ENCODE measurements at regions not wholly inside any gene's neighbourhood (a gene's known extent, or its start where the extent isn't known, plus 50 kb on each side); places are given as distances from the start of the nearest gene placed in this dataset.

- TF ChIP-seq CTCF (IDR thresholded peaks at IDR 0.05; ENCODE audit: control insufficient read depth, insufficient read depth, low read depth, low read length, missing control alignments), result no peak
- H3K4me3 ChIP-seq (ENCODE audit: control insufficient read depth, low read depth, low read length), result no peak overlapping the region
- DNase-seq (ENCODE audit: low read depth), result no peak
These were observed 254.7 kb upstream of the OBI1 start for GRCh38 chr13:78913656-78914055.

DNA sequence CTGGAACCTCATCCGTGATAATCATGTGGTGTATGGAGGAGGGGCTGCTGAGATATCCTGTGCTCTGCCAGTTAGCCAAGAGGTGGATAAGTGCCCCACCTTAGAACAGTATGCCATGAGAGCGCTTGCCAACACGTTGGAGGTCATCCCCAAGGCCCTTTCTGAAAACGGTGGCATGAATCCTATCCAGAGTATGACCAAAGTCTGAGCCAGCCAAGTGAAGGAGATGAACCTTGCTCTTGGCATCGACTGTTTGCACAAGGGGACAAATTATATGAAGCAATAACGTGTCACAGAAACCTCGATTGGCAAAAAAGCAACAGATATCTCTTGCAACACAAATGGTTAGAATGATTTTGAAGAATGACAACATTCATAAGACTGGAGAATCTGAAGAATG, 251.2 kb upstream of the OBI1 start:
- H3K4me3 ChIP-seq (ENCODE audit: control insufficient read depth, low read depth, low read length), result no peak overlapping the region
- TF ChIP-seq CTCF (IDR thresholded peaks at IDR 0.05; ENCODE audit: control insufficient read depth, insufficient read depth, low read depth, low read length, missing control alignments), result no peak
- no peak for DNase-seq (ENCODE audit: low read depth)

DNA sequence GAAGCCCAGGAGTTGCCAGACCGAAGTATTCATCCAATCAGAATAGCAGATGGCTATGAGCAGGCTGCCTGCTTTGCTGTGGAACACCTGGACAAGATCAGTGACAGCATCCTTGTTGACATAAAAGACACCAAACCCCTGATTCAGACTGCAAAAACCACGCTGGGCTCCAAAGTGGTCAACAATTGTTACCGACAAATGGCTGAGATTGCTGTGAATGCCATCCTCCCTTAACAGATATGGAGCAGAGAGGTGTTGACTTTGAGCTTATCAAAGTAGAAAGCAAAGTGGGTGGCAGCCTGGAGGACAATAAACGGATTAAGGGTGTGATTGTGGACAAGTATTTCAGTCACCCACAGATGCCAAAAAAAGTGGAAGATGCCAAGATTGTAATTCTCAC, 250.3 kb upstream of the OBI1 start:
- no peak overlapping the region for H3K4me3 ChIP-seq (ENCODE audit: control insufficient read depth, low read depth, low read length)
- DNase-seq (ENCODE audit: low read depth), result no peak
- TF ChIP-seq CTCF (IDR thresholded peaks at IDR 0.05; ENCODE audit: control insufficient read depth, insufficient read depth, low read depth, low read length, missing control alignments), result no peak

GRCh38 chr13:78907006-78907405, 248.1 kb upstream of the OBI1 start:
- H3K4me3 ChIP-seq (ENCODE audit: control insufficient read depth, low read depth, low read length), result no peak overlapping the region
- DNase-seq (ENCODE audit: low read depth), result no peak
- TF ChIP-seq CTCF (IDR thresholded peaks at IDR 0.05; ENCODE audit: control insufficient read depth, insufficient read depth, low read depth, low read length, missing control alignments), result no peak

DNA sequence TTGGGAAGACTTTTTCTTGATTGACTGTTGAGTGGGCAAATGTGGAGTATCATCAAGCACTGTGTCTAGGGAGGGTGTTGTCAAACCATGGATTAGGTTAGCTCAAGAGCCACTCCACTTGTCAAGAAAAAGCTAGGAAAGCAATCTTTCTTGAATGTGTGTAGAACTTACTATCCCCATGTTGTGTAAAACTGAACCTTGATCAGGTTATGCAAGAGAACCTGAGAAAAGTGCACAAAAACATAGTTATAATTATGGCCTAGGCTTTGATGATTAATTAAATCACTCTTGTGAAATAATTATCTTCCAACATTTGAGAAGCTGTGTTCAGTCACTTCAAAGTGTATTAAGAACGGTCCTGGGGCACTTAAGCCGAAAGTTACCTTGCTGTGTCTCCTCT, 238.2 kb upstream of the OBI1 start:
- no peak for TF ChIP-seq CTCF (IDR thresholded peaks at IDR 0.05; ENCODE audit: control insufficient read depth, insufficient read depth, low read depth, low read length, missing control alignments)
- no peak overlapping the region for H3K4me3 ChIP-seq (ENCODE audit: control insufficient read depth, low read depth, low read length)
- DNase-seq (ENCODE audit: low read depth), result no peak

DNA sequence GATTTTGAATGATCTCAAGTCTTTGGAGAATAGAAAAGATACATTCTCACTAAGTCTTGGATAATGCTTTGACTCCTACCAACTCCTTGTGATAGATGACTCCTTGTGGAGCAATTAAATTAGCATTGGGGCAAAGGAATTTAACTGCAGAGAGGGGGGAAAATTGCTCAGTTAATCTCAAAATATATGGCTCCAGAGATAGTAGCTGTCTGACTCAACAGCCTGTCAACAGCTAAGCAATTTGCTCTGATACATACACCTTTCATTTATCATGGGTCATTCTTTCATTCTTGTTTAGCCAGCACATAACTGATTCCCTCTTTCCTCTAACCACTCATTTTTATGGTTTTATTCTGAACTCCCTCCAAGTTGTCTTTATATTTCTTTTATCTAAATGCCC, 225.6 kb upstream of the OBI1 start:
- TF ChIP-seq CTCF (IDR thresholded peaks at IDR 0.05; ENCODE audit: control insufficient read depth, insufficient read depth, low read depth, low read length, missing control alignments), result no peak
- no peak for DNase-seq (ENCODE audit: low read depth)
- H3K4me3 ChIP-seq (ENCODE audit: control insufficient read depth, low read depth, low read length), result no peak overlapping the region

DNA sequence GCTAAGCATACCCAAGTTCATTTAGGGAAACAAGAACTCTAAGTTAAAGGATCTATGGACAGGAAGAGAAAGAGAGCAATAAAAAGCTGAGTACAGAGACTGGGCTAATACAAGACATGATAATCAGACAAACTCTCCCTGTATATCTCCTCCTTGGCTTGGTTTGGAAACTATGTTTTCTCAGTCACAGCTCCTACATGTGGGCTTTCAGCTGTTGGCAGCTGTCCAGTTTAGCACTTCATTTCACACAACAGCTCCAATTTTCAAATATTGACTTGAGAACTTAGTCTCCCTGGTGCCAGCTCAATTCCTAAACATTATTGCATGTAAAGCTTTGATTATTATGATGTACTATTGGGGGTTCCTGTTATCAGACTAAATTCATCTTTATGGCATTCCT, 222.8 kb upstream of the OBI1 start:
- TF ChIP-seq CTCF (IDR thresholded peaks at IDR 0.05; ENCODE audit: control insufficient read depth, insufficient read depth, low read depth, low read length, missing control alignments), result no peak
- H3K4me3 ChIP-seq (ENCODE audit: control insufficient read depth, low read depth, low read length), result no peak overlapping the region
- no peak for DNase-seq (ENCODE audit: low read depth)
